Esophagus muscularis mucosa (tissue), 4 donors: ENCODE measurements at regions not wholly inside any gene's neighbourhood (a gene's known extent, or its start where the extent isn't known, plus 50 kb on each side); places are given as distances from the start of the nearest gene placed in this dataset.

Source experiments
- CTCF ChIP-seq, 3 experiments: fragments of 200-600 bp in 2 of 3; fragments of 450-650 bp in 1 of 3; sonication (generic) in 2 of 3; IDR thresholded peaks; one replicate each; pipeline ENCODE4 v1.5.1; 2017 to 2019; ENCODE audit warnings: antibody characterized with exemption in 3 of 3, mild to moderate bottlenecking in 2 of 3, moderate library complexity in 1 of 3
- EP300 ChIP-seq: sonication (generic); formaldehyde crosslinking; IDR thresholded peaks from one replicate; pipeline ENCODE4 v1.6.1; 2017; ENCODE audit warnings: antibody characterized with exemption
- POLR2A ChIP-seq: fragments of 450-650 bp; IDR thresholded peaks from one replicate; pipeline ENCODE4 v1.6.1; 2017; ENCODE audit warnings: antibody characterized with exemption, moderate library complexity, mild to moderate bottlenecking, low read depth
- POLR2AphosphoS5 ChIP-seq, 2 donors: sonication (generic); formaldehyde crosslinking; IDR thresholded peaks; one replicate each; pipeline ENCODE4 v1.6.1; 2017; ENCODE audit warnings: antibody characterized with exemption in 2 of 2

GRCh38 chr3:145843561-145843960, 317.4 kb downstream of the PLOD2 start:
- TF ChIP-seq CTCF (IDR thresholded peaks at IDR 0.05) (no peak), EP300 (no peak), POLR2A (no peak), POLR2AphosphoS5 (IDR thresholded peaks at IDR 0.05) (no peak)
